ENCODE measurements at regions not wholly inside any gene's neighbourhood (a gene's known extent, or its start where the extent isn't known, plus 50 kb on each side); places are given as distances from the start of the nearest gene placed in this dataset.

DNA sequence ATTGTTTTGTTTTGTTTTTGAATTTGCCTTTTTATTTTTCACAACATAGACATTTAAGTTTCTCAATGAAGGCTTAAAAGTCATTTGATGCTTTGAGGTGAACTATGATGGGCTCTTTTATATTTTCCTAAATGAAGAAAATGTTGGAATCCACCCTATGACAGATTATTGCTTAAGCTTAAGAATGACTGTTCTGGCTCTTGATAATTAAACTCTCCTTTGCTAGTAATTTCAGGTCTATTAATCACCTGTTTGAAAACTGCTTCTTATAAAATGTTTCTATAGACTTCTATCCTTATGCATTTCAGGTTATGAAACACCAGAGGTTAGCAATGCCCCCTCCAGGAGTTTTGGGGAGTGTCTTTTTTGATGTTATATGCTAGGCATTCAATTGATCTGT, 424.1 kb upstream of the DYNLRB2 start:
- BruUV-seq (replicated peaks): no TSS peak
- CTCF ChIA-PET: interaction anchor here (1.1 kb wide), 1 partner anchor 34 kb away, joined by 3 read pairs; no protein-coding TSS in a partner anchor
- dilution Hi-C loops (cut with MboI; ENCODE audit: extremely low pct_ligation_motif_present, low sequenced_read_pairs): no loop called here

DNA sequence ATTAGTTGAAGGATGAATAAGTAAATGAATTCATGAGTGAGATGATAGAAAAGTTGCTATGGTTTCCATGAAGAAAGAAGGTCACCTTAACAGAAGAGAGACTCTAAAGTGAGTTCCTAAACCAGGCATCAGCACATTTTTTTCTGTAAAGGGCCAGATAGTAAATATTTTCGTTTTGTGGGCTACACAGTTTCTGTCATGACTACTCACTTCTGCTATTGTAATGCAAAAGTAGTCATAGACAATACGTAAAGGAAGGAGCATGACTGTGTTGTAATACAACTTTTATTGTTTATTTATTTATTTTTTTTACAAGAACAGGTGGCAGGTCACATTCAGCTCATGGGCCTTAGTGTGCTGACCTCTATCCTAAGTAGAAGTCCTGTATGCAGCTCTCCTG, 426.1 kb upstream of the DYNLRB2 start:
- no TSS peak for BruUV-seq (replicated peaks)
- H3K79me2 ChIP-seq (ENCODE audit: control insufficient read depth, insufficient read depth, low read length): no peaks in the 10 kb centered on the region
- no peak overlapping the region for H3K4me3 ChIP-seq (replicated peaks in 1 of 3; ENCODE audit: insufficient read depth in 1 of 3, low read depth in 1 of 3, low read length in 3 of 3)
- H3K27me3 ChIP-seq (ENCODE audit: control insufficient read depth in 2 of 2, insufficient read depth in 2 of 2, low read length in 2 of 2): no peaks in the 10 kb centered on the region
- no peaks in the 10 kb centered on the region for H4K20me1 ChIP-seq (replicated peaks; ENCODE audit: control insufficient read depth, extremely low read depth, insufficient read depth, low read length)
- no peak overlapping the region for H3K9ac ChIP-seq (replicated peaks; ENCODE audit: extremely low read depth, insufficient read depth, low read length)
- DNase-seq (ENCODE audit: low read depth, low spot score) (no peak), FAIRE-seq (no peak)
- H2AFZ ChIP-seq (ENCODE audit: low read depth, low read length): no peak overlapping the region
- H3K9me1 ChIP-seq (replicated peaks; ENCODE audit: control insufficient read depth, extremely low read depth, insufficient read depth, low read length): no peaks in the 10 kb centered on the region
- ChIA-PET POLR2A (no interaction called here), CTCF (interaction anchor here (1.0 kb wide), 1 partner anchor 412 kb away, joined by 3 read pairs; no protein-coding TSS in a partner anchor)
- no peaks in the 10 kb centered on the region for H3K36me3 ChIP-seq (ENCODE audit: control insufficient read depth in 2 of 2, extremely low read depth in 1 of 2, insufficient read depth in 2 of 2, low read length in 2 of 2)
- dilution Hi-C loops (cut with MboI; ENCODE audit: extremely low pct_ligation_motif_present, low sequenced_read_pairs): no loop called here
- H3K27ac ChIP-seq (ENCODE audit: insufficient read depth, low read depth, low read length): no peak overlapping the region
- intact Hi-C loops (cut with micrococcal nuclease): no loop called here
- H3K4me2 ChIP-seq (ENCODE audit: insufficient read depth, low read length): no peak overlapping the region
- no peaks in the 10 kb centered on the region for H3K4me1 ChIP-seq (ENCODE audit: control insufficient read depth, extremely low read depth, insufficient read depth, low read length)
- H3K9me3 ChIP-seq (replicated peaks; ENCODE audit: control insufficient read depth, insufficient read depth, low read length): no peaks in the 10 kb centered on the region
- TF ChIP-seq EZH2 (IDR thresholded peaks at IDR 0.05; ENCODE audit: borderline replicate concordance, low read depth, low read length, severe bottlenecking): no peak
- no peak for TF ChIP-seq MYC (IDR thresholded peaks at IDR 0.05; ENCODE audit: low read depth, low read length)
- TF ChIP-seq, protein P1, sequence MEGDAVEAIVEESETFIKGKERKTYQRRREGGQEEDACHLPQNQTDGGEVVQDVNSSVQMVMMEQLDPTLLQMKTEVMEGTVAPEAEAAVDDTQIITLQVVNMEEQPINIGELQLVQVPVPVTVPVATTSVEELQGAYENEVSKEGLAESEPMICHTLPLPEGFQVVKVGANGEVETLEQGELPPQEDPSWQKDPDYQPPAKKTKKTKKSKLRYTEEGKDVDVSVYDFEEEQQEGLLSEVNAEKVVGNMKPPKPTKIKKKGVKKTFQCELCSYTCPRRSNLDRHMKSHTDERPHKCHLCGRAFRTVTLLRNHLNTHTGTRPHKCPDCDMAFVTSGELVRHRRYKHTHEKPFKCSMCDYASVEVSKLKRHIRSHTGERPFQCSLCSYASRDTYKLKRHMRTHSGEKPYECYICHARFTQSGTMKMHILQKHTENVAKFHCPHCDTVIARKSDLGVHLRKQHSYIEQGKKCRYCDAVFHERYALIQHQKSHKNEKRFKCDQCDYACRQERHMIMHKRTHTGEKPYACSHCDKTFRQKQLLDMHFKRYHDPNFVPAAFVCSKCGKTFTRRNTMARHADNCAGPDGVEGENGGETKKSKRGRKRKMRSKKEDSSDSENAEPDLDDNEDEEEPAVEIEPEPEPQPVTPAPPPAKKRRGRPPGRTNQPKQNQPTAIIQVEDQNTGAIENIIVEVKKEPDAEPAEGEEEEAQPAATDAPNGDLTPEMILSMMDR (IDR thresholded peaks at IDR 0.05; ENCODE audit: extremely low read depth in 1 of 2, insufficient read depth in 1 of 2, low read depth in 1 of 2, low read length in 2 of 2): no peak
- TF ChIP-seq, protein P2, sequence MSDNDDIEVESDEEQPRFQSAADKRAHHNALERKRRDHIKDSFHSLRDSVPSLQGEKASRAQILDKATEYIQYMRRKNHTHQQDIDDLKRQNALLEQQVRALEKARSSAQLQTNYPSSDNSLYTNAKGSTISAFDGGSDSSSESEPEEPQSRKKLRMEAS (IDR thresholded peaks at IDR 0.05; ENCODE audit: insufficient read depth, insufficient read length): no peak
- TF ChIP-seq JUN (IDR thresholded peaks at IDR 0.05; ENCODE audit: borderline replicate concordance, insufficient read depth, insufficient read length, low read depth): no peak
- no peak for TF ChIP-seq GATA2 (IDR thresholded peaks at IDR 0.05; ENCODE audit: insufficient read depth, insufficient read length, low read depth, low read length)
- TF ChIP-seq FOS (IDR thresholded peaks at IDR 0.05; ENCODE audit: borderline replicate concordance, insufficient read depth, low read length): no peak

More for the DNA sequence above, 424.1 kb upstream of the DYNLRB2 start:
- POLR2A ChIA-PET: no interaction called here
- intact Hi-C loops (cut with micrococcal nuclease): no loop called here
- no peak overlapping the region for H3K4me2 ChIP-seq (ENCODE audit: insufficient read depth, low read length)
- H3K27me3 ChIP-seq (ENCODE audit: control insufficient read depth in 2 of 2, insufficient read depth in 2 of 2, low read length in 2 of 2): no peaks in the 10 kb centered on the region
- H3K4me1 ChIP-seq (ENCODE audit: control insufficient read depth, extremely low read depth, insufficient read depth, low read length): no peaks in the 10 kb centered on the region
- no peak overlapping the region for H2AFZ ChIP-seq (ENCODE audit: low read depth, low read length)
- TF ChIP-seq FOS (IDR thresholded peaks at IDR 0.05; ENCODE audit: borderline replicate concordance, insufficient read depth, low read length): no peak
- TF ChIP-seq EZH2 (IDR thresholded peaks at IDR 0.05; ENCODE audit: borderline replicate concordance, low read depth, low read length, severe bottlenecking): no peak
- TF ChIP-seq POLR2A (IDR thresholded peaks at IDR 0.05; ENCODE audit: low read depth, low read length): no peak
- no peak overlapping the region for H3K9ac ChIP-seq (replicated peaks; ENCODE audit: extremely low read depth, insufficient read depth, low read length)
- no peaks in the 10 kb centered on the region for H3K9me1 ChIP-seq (replicated peaks; ENCODE audit: control insufficient read depth, extremely low read depth, insufficient read depth, low read length)
- no peaks in the 10 kb centered on the region for H4K20me1 ChIP-seq (replicated peaks; ENCODE audit: control insufficient read depth, extremely low read depth, insufficient read depth, low read length)
- no peaks in the 10 kb centered on the region for H3K79me2 ChIP-seq (ENCODE audit: control insufficient read depth, insufficient read depth, low read length)
- no peak overlapping the region for H3K27ac ChIP-seq (ENCODE audit: insufficient read depth, low read depth, low read length)
- no peak overlapping the region for H3K4me3 ChIP-seq (replicated peaks in 1 of 3; ENCODE audit: insufficient read depth in 1 of 3, low read depth in 1 of 3, low read length in 3 of 3)
- DNase-seq (ENCODE audit: low read depth, low spot score): no peak
- H3K9me3 ChIP-seq (replicated peaks; ENCODE audit: control insufficient read depth, insufficient read depth, low read length): no peaks in the 10 kb centered on the region
- H3K36me3 ChIP-seq (ENCODE audit: control insufficient read depth in 2 of 2, extremely low read depth in 1 of 2, insufficient read depth in 2 of 2, low read length in 2 of 2): no peaks in the 10 kb centered on the region
- no peak for FAIRE-seq

Measured in endothelial cell of umbilical vein (primary cell).